Panc1 (cell line): ENCODE measurements at regions not wholly inside any gene's neighbourhood (a gene's known extent, or its start where the extent isn't known, plus 50 kb on each side); places are given as distances from the start of the nearest gene placed in this dataset.

Experiments used
- ATAC-seq: fragments of 200-7000 bp; cut with Tn5 transposase; 2 replicates; pipeline ENCODE4 v1.9.1; 2020; ENCODE audit warnings: mild to moderate bottlenecking, moderate library complexity
- BruUV-seq: library from RNA; stranded (reverse); fragments of 400-500 nt; replicated peaks from 2 replicates; lab custom pipeline; 2021; lab: Mats Ljungman, UMichigan
- CTCF ChIA-PET: fragments of 300-600 bp; sonication (Branson Sonifier 250); formaldehyde crosslinking; loops from one replicate; lab custom pipeline; 2022; ENCODE audit warnings: antibody characterized with exemption; lab: Charles Lee
- POLR2A ChIA-PET: fragments of 300-600 bp; sonication (Branson Sonifier 250); formaldehyde crosslinking; loops from one replicate; lab custom pipeline; 2022; ENCODE audit warnings: antibody characterized with exemption; lab: Charles Lee
- DNase-seq: peaks from one replicate; pipeline ENCODE4 v3.0.0-alpha.2; 2010; ENCODE audit warnings: low read depth, low spot score
- H3K27ac ChIP-seq: 2 replicates; pipeline ENCODE4 v1.5.1; 2011; ENCODE audit warnings: mild to moderate bottlenecking, low read length, inconsistent platforms
- H3K27me3 ChIP-seq: fragments of 200-500 bp; sonication (Bioruptor generic); 2 replicates; pipeline ENCODE4 v1.6.0; 2014; ENCODE audit warnings: low read length, inconsistent platforms; ENCODE audit not compliant: control insufficient read depth, insufficient read depth
- H3K36me3 ChIP-seq: fragments of 200-500 bp; sonication (Bioruptor generic); 2 replicates; pipeline ENCODE4 v1.5.1; 2014; ENCODE audit warnings: inconsistent platforms, mild to moderate bottlenecking, low read length, moderate library complexity; ENCODE audit not compliant: control insufficient read depth, insufficient read depth
- H3K4me1 ChIP-seq: 2 replicates; pipeline ENCODE4 v1.5.1; 2011; ENCODE audit warnings: inconsistent platforms, mild to moderate bottlenecking, low read length, moderate library complexity; ENCODE audit not compliant: control insufficient read depth, insufficient read depth
- H3K4me3 ChIP-seq, 2 experiments: 2 replicates each; pipeline ENCODE4 v1.5.1; 2011 to 2012; ENCODE audit warnings: low read depth in 2 of 2, low read length in 2 of 2, mild to moderate bottlenecking in 2 of 2, inconsistent platforms in 1 of 2, moderate library complexity in 1 of 2
- H3K9me3 ChIP-seq: fragments of 200-500 bp; sonication (Bioruptor generic); 2 replicates; pipeline ENCODE4 v1.5.1; 2014; ENCODE audit warnings: low read depth, mild to moderate bottlenecking, inconsistent platforms, low read length, moderate library complexity; ENCODE audit not compliant: control insufficient read depth, insufficient read depth
- POLR2AphosphoS5 ChIP-seq: IDR thresholded peaks from 2 replicates; pipeline ENCODE4 v1.6.1; 2012; ENCODE audit warnings: mild to moderate bottlenecking, low read depth, low read length, moderate library complexity
- SIN3A ChIP-seq: IDR thresholded peaks from 2 replicates; pipeline ENCODE4 v1.6.1; 2012; ENCODE audit warnings: low read depth, mild to moderate bottlenecking, low read length, moderate library complexity, borderline replicate concordance; ENCODE audit not compliant: insufficient read depth
- TCF7L2 ChIP-seq: IDR thresholded peaks from 2 replicates; pipeline ENCODE4 v1.6.1; 2011; ENCODE audit warnings: mild to moderate bottlenecking, low read depth, low read length, inconsistent platforms
- in situ Hi-C: cut with HindIII; loops from 2 replicates; pipeline ENCODE4 v1.10.0; 2016; ENCODE audit warnings: low sequenced_read_pairs, low pct_unique_long_range_greater_than_20kb
- intact Hi-C: fragments of 100-400 bp; cut with micrococcal nuclease; formaldehyde crosslinking; loops from one replicate; pipeline ENCODE4 v1.10.0; 2022; ENCODE audit not compliant: unreplicated experiment
- TF ChIP-seq, protein P1 (sequence below), 2 experiments: IDR thresholded peaks; 2 replicates each; pipeline ENCODE4 v1.6.1; 2011 to 2012; ENCODE audit warnings: low read depth in 2 of 2, control low read depth in 1 of 2, low read length in 1 of 2, mild to moderate bottlenecking in 1 of 2, moderate library complexity in 1 of 2; ENCODE audit not compliant: insufficient read depth in 1 of 2
- TF ChIP-seq, protein P2 (sequence below): fragments of 450-650 bp; IDR thresholded peaks from 2 replicates; pipeline ENCODE4 v1.5.1; 2017; ENCODE audit warnings: mild to moderate bottlenecking

DNA sequence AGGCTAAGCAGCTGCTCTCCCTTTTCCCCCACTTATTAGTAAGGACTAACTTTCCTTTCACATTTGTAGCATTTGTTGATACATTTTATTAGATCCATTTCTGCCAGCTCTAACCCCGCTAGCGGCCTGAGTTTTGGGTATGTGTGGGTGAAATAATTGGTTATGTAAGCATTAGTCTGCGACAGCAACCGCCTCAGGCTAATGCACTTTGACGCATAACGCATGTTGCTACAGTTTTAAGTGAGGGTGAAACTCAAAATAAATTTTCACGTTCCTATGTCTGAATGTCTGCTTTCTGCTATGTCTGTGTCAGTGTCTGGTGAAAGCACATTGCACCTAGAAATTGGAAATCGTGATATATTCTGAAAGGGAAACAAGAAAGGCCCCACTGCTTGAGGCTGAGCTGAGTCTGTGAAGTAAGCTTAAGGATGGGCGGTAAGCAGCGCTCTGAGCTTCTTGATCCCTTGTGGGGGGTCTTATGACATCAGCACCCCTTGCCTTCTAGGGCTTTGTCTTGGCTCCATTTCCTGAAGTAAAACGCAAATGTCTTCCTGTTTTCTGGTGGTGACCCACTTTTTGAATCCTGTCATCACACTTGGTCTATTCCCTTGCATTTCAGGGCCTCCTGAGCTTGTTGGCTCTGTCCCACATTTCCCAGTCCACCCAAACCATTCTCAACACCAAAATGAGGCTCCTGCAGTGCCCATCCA is 648.3 kb upstream of the ARGLU1 start:
- TF ChIP-seq TCF7L2 (no peak), SIN3A (no peak), POLR2AphosphoS5 (no peak)
- TF ChIP-seq, protein P1, sequence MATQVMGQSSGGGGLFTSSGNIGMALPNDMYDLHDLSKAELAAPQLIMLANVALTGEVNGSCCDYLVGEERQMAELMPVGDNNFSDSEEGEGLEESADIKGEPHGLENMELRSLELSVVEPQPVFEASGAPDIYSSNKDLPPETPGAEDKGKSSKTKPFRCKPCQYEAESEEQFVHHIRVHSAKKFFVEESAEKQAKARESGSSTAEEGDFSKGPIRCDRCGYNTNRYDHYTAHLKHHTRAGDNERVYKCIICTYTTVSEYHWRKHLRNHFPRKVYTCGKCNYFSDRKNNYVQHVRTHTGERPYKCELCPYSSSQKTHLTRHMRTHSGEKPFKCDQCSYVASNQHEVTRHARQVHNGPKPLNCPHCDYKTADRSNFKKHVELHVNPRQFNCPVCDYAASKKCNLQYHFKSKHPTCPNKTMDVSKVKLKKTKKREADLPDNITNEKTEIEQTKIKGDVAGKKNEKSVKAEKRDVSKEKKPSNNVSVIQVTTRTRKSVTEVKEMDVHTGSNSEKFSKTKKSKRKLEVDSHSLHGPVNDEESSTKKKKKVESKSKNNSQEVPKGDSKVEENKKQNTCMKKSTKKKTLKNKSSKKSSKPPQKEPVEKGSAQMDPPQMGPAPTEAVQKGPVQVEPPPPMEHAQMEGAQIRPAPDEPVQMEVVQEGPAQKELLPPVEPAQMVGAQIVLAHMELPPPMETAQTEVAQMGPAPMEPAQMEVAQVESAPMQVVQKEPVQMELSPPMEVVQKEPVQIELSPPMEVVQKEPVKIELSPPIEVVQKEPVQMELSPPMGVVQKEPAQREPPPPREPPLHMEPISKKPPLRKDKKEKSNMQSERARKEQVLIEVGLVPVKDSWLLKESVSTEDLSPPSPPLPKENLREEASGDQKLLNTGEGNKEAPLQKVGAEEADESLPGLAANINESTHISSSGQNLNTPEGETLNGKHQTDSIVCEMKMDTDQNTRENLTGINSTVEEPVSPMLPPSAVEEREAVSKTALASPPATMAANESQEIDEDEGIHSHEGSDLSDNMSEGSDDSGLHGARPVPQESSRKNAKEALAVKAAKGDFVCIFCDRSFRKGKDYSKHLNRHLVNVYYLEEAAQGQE (IDR thresholded peaks at IDR 0.05; ENCODE audit: insufficient read depth in 1 of 2, low read depth in 2 of 2, low read length in 1 of 2): no peak
- TF ChIP-seq, protein P2, sequence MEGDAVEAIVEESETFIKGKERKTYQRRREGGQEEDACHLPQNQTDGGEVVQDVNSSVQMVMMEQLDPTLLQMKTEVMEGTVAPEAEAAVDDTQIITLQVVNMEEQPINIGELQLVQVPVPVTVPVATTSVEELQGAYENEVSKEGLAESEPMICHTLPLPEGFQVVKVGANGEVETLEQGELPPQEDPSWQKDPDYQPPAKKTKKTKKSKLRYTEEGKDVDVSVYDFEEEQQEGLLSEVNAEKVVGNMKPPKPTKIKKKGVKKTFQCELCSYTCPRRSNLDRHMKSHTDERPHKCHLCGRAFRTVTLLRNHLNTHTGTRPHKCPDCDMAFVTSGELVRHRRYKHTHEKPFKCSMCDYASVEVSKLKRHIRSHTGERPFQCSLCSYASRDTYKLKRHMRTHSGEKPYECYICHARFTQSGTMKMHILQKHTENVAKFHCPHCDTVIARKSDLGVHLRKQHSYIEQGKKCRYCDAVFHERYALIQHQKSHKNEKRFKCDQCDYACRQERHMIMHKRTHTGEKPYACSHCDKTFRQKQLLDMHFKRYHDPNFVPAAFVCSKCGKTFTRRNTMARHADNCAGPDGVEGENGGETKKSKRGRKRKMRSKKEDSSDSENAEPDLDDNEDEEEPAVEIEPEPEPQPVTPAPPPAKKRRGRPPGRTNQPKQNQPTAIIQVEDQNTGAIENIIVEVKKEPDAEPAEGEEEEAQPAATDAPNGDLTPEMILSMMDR: no peak
- no peak overlapping the region for H3K27ac ChIP-seq
- intact Hi-C loops: no loop called here
- ATAC-seq: no peak
- no peaks in the 10 kb centered on the region for H3K27me3 ChIP-seq
- H3K9me3 ChIP-seq: no peaks in the 10 kb centered on the region
- no TSS peak for BruUV-seq
- CTCF ChIA-PET: no interaction called here
- POLR2A ChIA-PET: no interaction called here
- in situ Hi-C loops: no loop called here
- no peaks in the 10 kb centered on the region for H3K4me1 ChIP-seq
- no peak overlapping the region for H3K4me3 ChIP-seq
- no peak for DNase-seq
- no peaks in the 10 kb centered on the region for H3K36me3 ChIP-seq

DNA sequence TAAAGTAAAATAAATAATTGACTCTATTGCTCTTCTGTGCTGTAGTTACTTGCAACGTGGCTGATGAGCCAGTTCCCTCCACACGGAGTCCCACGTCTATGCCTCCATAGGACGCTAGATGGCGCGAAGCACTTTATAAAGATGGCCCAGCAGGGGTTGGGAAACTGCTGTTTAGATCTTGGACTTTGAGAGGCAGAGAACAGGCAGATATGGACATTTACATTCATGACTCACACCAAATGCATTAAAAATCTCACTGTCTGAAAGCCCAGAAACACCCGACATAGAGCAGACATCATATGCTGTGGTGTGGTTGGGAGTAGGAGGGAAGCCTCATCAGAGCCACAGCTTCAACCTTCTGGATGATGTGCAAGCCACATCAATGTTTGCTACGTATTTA is 643.1 kb upstream of the ARGLU1 start:
- ATAC-seq (peak; percentile 92), DNase-seq (peak; percentile 42)
- H3K36me3 ChIP-seq: no peaks in the 10 kb centered on the region
- no peaks in the 10 kb centered on the region for H3K27me3 ChIP-seq
- no TSS peak for BruUV-seq
- TF ChIP-seq, protein P2: peak; percentile 76
- no peak for TF ChIP-seq TCF7L2
- POLR2A ChIA-PET: no interaction called here
- H3K4me1 ChIP-seq: no peaks in the 10 kb centered on the region
- no peak overlapping the region for H3K4me3 ChIP-seq
- no peak overlapping the region for H3K27ac ChIP-seq
- no peaks in the 10 kb centered on the region for H3K9me3 ChIP-seq
- intact Hi-C loops (loop anchor here (5.0 kb wide), 1 partner anchor 441 kb away; no protein-coding TSS in a partner anchor), in situ Hi-C loops (no loop called here)
- CTCF ChIA-PET: no interaction called here
